ENCODE measurements at regions not wholly inside any gene's neighbourhood (a gene's known extent, or its start where the extent isn't known, plus 50 kb on each side); places are given as distances from the start of the nearest gene placed in this dataset.
"Not testable (repeated sequence)": the region's sequence is repeated elsewhere in the genome, so short reads cannot be mapped to it uniquely, and the experiment has no call there.

GRCh38 chr18:6572192-6572591, 157.3 kb upstream of the ARHGAP28 start:
- DNase-seq, result not testable (repeated sequence)

GRCh38 chr18:6574631-6575030, 154.9 kb upstream of the ARHGAP28 start:
- DNase-seq, result no peak

- no peak for DNase-seq
Measured at GRCh38 chr18:6575908-6576307, 153.6 kb upstream of the ARHGAP28 start.

GRCh38 chr18:6576718-6577375, 152.7 kb upstream of the ARHGAP28 start:
- no peak for DNase-seq

GRCh38 chr18:6578686-6579085, 150.8 kb upstream of the ARHGAP28 start:
- no peak for DNase-seq

- DNase-seq, result no peak
Measured at GRCh38 chr18:6579486-6579885, 150.0 kb upstream of the ARHGAP28 start.

GRCh38 chr18:6580401-6580800, 149.1 kb upstream of the ARHGAP28 start:
- DNase-seq, result no peak

GRCh38 chr18:6589923-6590322, 139.6 kb upstream of the ARHGAP28 start:
- no peak for DNase-seq

- no peak for DNase-seq
Measured at GRCh38 chr18:6590326-6590725, 139.2 kb upstream of the ARHGAP28 start.

GRCh38 chr18:6591491-6591890, 138.0 kb upstream of the ARHGAP28 start:
- DNase-seq, result no peak

- no peak for DNase-seq
Measured at GRCh38 chr18:6592522-6592921, 137.0 kb upstream of the ARHGAP28 start.

- DNase-seq, result no peak
Measured at GRCh38 chr18:6593142-6593885, 136.2 kb upstream of the ARHGAP28 start.

GRCh38 chr18:6595666-6596065, 133.8 kb upstream of the ARHGAP28 start:
- no peak for DNase-seq

- no peak for DNase-seq
Measured at GRCh38 chr18:6598657-6599056, 130.9 kb upstream of the ARHGAP28 start.

GRCh38 chr18:6600667-6601167, 128.8 kb upstream of the ARHGAP28 start:
- DNase-seq, result no peak

GRCh38 chr18:6601241-6601640, 128.3 kb upstream of the ARHGAP28 start:
- DNase-seq, result no peak

- DNase-seq, result no peak
Measured at GRCh38 chr18:6602365-6602764, 127.2 kb upstream of the ARHGAP28 start.

- DNase-seq, result no peak
Measured at GRCh38 chr18:6604573-6604941, 125.0 kb upstream of the ARHGAP28 start.

- no peak for DNase-seq
Measured at GRCh38 chr18:6605115-6605869, 124.2 kb upstream of the ARHGAP28 start.

- no peak for DNase-seq
Measured at GRCh38 chr18:6606411-6607085, 123.0 kb upstream of the ARHGAP28 start.

- DNase-seq, result no peak
Measured at GRCh38 chr18:6607343-6607742, 122.2 kb upstream of the ARHGAP28 start.

- no peak for DNase-seq
Measured at GRCh38 chr18:6609666-6610264, 119.8 kb upstream of the ARHGAP28 start.
